ENCODE measurements at regions not wholly inside any gene's neighbourhood (a gene's known extent, or its start where the extent isn't known, plus 50 kb on each side); places are given as distances from the start of the nearest gene placed in this dataset.

DNA sequence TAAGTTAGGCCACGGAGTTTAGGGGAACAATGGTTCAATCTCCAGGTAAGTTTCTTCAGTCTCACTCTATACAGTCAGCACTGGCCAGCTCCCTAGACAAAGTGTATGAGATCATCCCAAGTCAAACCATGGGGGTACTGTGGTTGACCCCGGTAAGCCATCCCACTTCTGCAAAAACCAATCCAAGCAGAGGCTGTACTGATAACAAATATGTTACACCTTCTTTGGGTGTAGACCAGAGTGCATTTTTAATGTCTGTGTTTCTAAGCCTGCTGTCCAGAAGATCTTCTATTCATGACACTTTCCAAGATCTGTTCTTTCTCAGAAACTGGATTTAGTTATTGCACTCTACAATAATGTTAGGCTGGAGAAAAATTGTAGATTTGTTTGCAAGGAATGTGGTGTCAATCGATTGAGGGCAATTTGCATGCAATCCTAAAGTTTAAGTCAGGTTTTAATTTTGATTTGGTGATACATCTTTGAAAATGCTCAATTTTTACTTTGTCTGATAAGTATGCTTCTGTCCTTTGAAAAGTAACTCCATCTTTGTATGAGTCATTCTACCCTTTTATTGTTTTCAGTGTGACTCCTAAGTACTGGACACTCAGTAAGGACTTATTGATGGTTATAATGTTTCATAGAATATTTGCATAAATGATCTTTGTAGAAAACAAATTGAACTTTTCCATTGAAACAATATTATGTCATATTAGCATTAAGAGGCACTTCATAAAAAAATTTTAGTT, 152.4 kb downstream of the HLX start:
- H3K4me1 ChIP-seq (ENCODE audit: control insufficient read depth, extremely low read depth, insufficient read depth, low read length): peaks cover 48% of the 10 kb centered on the region
- POLR2A ChIA-PET: no interaction called here
- no peak for TF ChIP-seq MYC (IDR thresholded peaks at IDR 0.05; ENCODE audit: low read depth, low read length)
- TF ChIP-seq FOS (IDR thresholded peaks at IDR 0.05; ENCODE audit: borderline replicate concordance, insufficient read depth, low read length): peak; percentile 82
- dilution Hi-C loops (cut with MboI; ENCODE audit: extremely low pct_ligation_motif_present, low sequenced_read_pairs): no loop called here
- no TSS peak for BruUV-seq (replicated peaks)
- H2AFZ ChIP-seq (ENCODE audit: low read depth, low read length): no peak overlapping the region
- H3K4me2 ChIP-seq (ENCODE audit: insufficient read depth, low read length): peak overlapping the region; percentile 43
- H3K4me3 ChIP-seq (replicated peaks in 1 of 3; ENCODE audit: insufficient read depth in 1 of 3, low read depth in 1 of 3, low read length in 3 of 3): no peak overlapping the region
- H3K27ac ChIP-seq (ENCODE audit: insufficient read depth, low read depth, low read length): peak overlapping the region; percentile 89
- no peaks in the 10 kb centered on the region for H3K36me3 ChIP-seq (ENCODE audit: control insufficient read depth in 2 of 2, extremely low read depth in 1 of 2, insufficient read depth in 2 of 2, low read length in 2 of 2)
- H3K9me1 ChIP-seq (replicated peaks; ENCODE audit: control insufficient read depth, extremely low read depth, insufficient read depth, low read length): no peaks in the 10 kb centered on the region
- FAIRE-seq (peak; percentile 42), DNase-seq (ENCODE audit: low read depth, low spot score) (peak; percentile 79)
- no peaks in the 10 kb centered on the region for H3K79me2 ChIP-seq (ENCODE audit: control insufficient read depth, insufficient read depth, low read length)
- no peaks in the 10 kb centered on the region for H3K27me3 ChIP-seq (ENCODE audit: control insufficient read depth in 2 of 2, insufficient read depth in 2 of 2, low read length in 2 of 2)
- no peaks in the 10 kb centered on the region for H4K20me1 ChIP-seq (replicated peaks; ENCODE audit: control insufficient read depth, extremely low read depth, insufficient read depth, low read length)
- intact Hi-C loops (cut with micrococcal nuclease): loop anchor here (1.0 to 10.0 kb wide), 14 partner anchors 41 to 796 kb away; partner anchors contain the start of gene DUSP10
- peak overlapping the region; percentile 55 for H3K9ac ChIP-seq (replicated peaks; ENCODE audit: extremely low read depth, insufficient read depth, low read length)
- CTCF ChIA-PET: interaction anchor here (0.8 to 4.5 kb wide), 5 partner anchors 41 to 399 kb away, joined by 3 to 39 read pairs (median 3); partner anchors contain the start of gene HLX
- H3K9me3 ChIP-seq (replicated peaks; ENCODE audit: control insufficient read depth, insufficient read depth, low read length): no peaks in the 10 kb centered on the region

DNA sequence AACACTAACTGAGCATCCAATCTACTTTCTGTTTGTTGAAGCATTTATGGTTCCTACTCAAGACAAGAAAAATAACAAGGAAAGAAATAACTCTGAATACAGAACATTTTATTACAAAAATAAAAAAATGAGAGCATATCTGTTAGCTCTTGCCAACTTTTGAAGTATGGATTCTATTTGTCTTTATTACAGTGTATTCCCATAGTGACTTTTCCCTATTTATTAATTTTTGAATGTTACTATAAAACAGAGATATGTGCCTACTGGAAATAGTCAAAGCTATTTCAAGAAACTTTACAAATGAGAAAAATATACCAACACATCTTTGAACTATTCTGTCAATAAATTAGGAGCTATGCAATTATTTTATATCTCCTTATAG, 153.0 kb downstream of the HLX start:
- Histone ChIP-seq H3K4me3 (replicated peaks in 1 of 3; ENCODE audit: insufficient read depth in 1 of 3, low read depth in 1 of 3, low read length in 3 of 3) (no peak overlapping the region), H3K4me1 (ENCODE audit: control insufficient read depth, extremely low read depth, insufficient read depth, low read length) (peaks cover 48% of the 10 kb centered on the region), H4K20me1 (replicated peaks; ENCODE audit: control insufficient read depth, extremely low read depth, insufficient read depth, low read length) (no peaks in the 10 kb centered on the region), H2AFZ (ENCODE audit: low read depth, low read length) (no peak overlapping the region), H3K36me3 (ENCODE audit: control insufficient read depth in 2 of 2, extremely low read depth in 1 of 2, insufficient read depth in 2 of 2, low read length in 2 of 2) (no peaks in the 10 kb centered on the region), H3K9ac (replicated peaks; ENCODE audit: extremely low read depth, insufficient read depth, low read length) (peak overlapping the region; percentile 55), H3K4me2 (ENCODE audit: insufficient read depth, low read length) (peak overlapping the region; percentile 43), H3K79me2 (ENCODE audit: control insufficient read depth, insufficient read depth, low read length) (no peaks in the 10 kb centered on the region), H3K9me3 (replicated peaks; ENCODE audit: control insufficient read depth, insufficient read depth, low read length) (no peaks in the 10 kb centered on the region), H3K27ac (ENCODE audit: insufficient read depth, low read depth, low read length) (peak overlapping the region; percentile 89), H3K27me3 (ENCODE audit: control insufficient read depth in 2 of 2, insufficient read depth in 2 of 2, low read length in 2 of 2) (no peaks in the 10 kb centered on the region), H3K9me1 (replicated peaks; ENCODE audit: control insufficient read depth, extremely low read depth, insufficient read depth, low read length) (no peaks in the 10 kb centered on the region)
- no TSS peak for BruUV-seq (replicated peaks)
- dilution Hi-C loops (cut with MboI; ENCODE audit: extremely low pct_ligation_motif_present, low sequenced_read_pairs) (no loop called here), intact Hi-C loops (cut with micrococcal nuclease) (loop anchor here (1.0 to 10.0 kb wide), 14 partner anchors 41 to 795 kb away; partner anchors contain the start of gene DUSP10)
- FAIRE-seq (no peak), DNase-seq (ENCODE audit: low read depth, low spot score) (no peak)
- ChIA-PET CTCF (interaction anchor here (0.7 to 4.5 kb wide), 11 partner anchors 9 to 399 kb away, joined by 3 to 39 read pairs (median 4); partner anchors contain the start of gene HLX), POLR2A (no interaction called here)
- no peak for TF ChIP-seq JUN (IDR thresholded peaks at IDR 0.05; ENCODE audit: borderline replicate concordance, insufficient read depth, insufficient read length, low read depth)
- no peak for TF ChIP-seq POLR2AphosphoS5 (IDR thresholded peaks at IDR 0.05; ENCODE audit: insufficient read depth, low read depth, low read length)
- TF ChIP-seq, protein P1, sequence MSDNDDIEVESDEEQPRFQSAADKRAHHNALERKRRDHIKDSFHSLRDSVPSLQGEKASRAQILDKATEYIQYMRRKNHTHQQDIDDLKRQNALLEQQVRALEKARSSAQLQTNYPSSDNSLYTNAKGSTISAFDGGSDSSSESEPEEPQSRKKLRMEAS (IDR thresholded peaks at IDR 0.05; ENCODE audit: insufficient read depth, insufficient read length): no peak
- TF ChIP-seq FOS (IDR thresholded peaks at IDR 0.05; ENCODE audit: borderline replicate concordance, insufficient read depth, low read length): no peak
- no peak for TF ChIP-seq POLR2A (IDR thresholded peaks at IDR 0.05; ENCODE audit: low read depth, low read length)
- TF ChIP-seq MYC (IDR thresholded peaks at IDR 0.05; ENCODE audit: low read depth, low read length): no peak
- TF ChIP-seq, protein P2, sequence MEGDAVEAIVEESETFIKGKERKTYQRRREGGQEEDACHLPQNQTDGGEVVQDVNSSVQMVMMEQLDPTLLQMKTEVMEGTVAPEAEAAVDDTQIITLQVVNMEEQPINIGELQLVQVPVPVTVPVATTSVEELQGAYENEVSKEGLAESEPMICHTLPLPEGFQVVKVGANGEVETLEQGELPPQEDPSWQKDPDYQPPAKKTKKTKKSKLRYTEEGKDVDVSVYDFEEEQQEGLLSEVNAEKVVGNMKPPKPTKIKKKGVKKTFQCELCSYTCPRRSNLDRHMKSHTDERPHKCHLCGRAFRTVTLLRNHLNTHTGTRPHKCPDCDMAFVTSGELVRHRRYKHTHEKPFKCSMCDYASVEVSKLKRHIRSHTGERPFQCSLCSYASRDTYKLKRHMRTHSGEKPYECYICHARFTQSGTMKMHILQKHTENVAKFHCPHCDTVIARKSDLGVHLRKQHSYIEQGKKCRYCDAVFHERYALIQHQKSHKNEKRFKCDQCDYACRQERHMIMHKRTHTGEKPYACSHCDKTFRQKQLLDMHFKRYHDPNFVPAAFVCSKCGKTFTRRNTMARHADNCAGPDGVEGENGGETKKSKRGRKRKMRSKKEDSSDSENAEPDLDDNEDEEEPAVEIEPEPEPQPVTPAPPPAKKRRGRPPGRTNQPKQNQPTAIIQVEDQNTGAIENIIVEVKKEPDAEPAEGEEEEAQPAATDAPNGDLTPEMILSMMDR (IDR thresholded peaks at IDR 0.05; ENCODE audit: extremely low read depth in 1 of 2, insufficient read depth in 1 of 2, low read depth in 1 of 2, low read length in 2 of 2): no peak
- TF ChIP-seq EZH2 (IDR thresholded peaks at IDR 0.05; ENCODE audit: borderline replicate concordance, low read depth, low read length, severe bottlenecking): no peak
- no peak for TF ChIP-seq GATA2 (IDR thresholded peaks at IDR 0.05; ENCODE audit: insufficient read depth, insufficient read length, low read depth, low read length)
